HEK293 (cell line): ENCODE measurements at regions not wholly inside any gene's neighbourhood (a gene's known extent, or its start where the extent isn't known, plus 50 kb on each side); places are given as distances from the start of the nearest gene placed in this dataset.
"Not testable (repeated sequence)": the region's sequence is repeated elsewhere in the genome, so short reads cannot be mapped to it uniquely, and the experiment has no call there.

ENCODE experiments used
- CTCF ChIA-PET: fragments of 350-600 bp; formaldehyde crosslinking; extraction: SDS; loops from one replicate; lab custom pipeline; 2021; ENCODE audit warnings: antibody characterized with exemption; lab: Yijun Ruan, JAX
- POLR2A ChIA-PET: fragments of 300-600 bp; formaldehyde crosslinking; extraction: SDS; loops from one replicate; lab custom pipeline; 2020; ENCODE audit warnings: antibody characterized with exemption, inconsistent platforms; lab: Yijun Ruan, JAX
- H3K27ac ChIP-seq: fragments of 200-500 bp; sonication (Bioruptor generic); 2 replicates; pipeline ENCODE4 v1.5.1; 2014; ENCODE audit warnings: low read depth, low read length, control low read depth, inconsistent platforms; ENCODE audit errors: extremely low read depth
- H3K36me3 ChIP-seq, 2 experiments: fragments of 200-500 bp in 1 of 2; sonication (Bioruptor generic) in 1 of 2; 1 replicate in 1 of 2; 2 replicates in 1 of 2; pipeline ENCODE4 v1.5.1; 2014 to 2017; ENCODE audit warnings: inconsistent platforms in 2 of 2, low read length in 2 of 2; ENCODE audit not compliant: control insufficient read depth in 2 of 2, insufficient read depth in 1 of 2
- H3K4me1 ChIP-seq: fragments of 200-500 bp; sonication (Bioruptor generic); 2 replicates; pipeline ENCODE4 v1.5.1; 2014; ENCODE audit warnings: mild to moderate bottlenecking, low read length, inconsistent platforms; ENCODE audit not compliant: control insufficient read depth, insufficient read depth
- H3K4me3 ChIP-seq: 2 replicates; pipeline ENCODE4 v1.5.1; 2011; ENCODE audit warnings: low read depth, mild to moderate bottlenecking, control low read depth, low read length, moderate library complexity
- H3K9me3 ChIP-seq: fragments of 200-500 bp; sonication (Bioruptor generic); 2 replicates; pipeline ENCODE4 v1.5.1; 2014; ENCODE audit warnings: low read depth, low read length, inconsistent platforms; ENCODE audit not compliant: control insufficient read depth, insufficient read depth
- GFI1B ChIP-seq: fragments of 450-650 bp; formaldehyde crosslinking; IDR thresholded peaks from 2 replicates; pipeline ENCODE4 v1.5.1; 2016; ENCODE audit warnings: missing biosample characterization, missing genetic modification characterization
- KLF1 ChIP-seq: fragments of 450-650 bp; formaldehyde crosslinking; IDR thresholded peaks from 2 replicates; pipeline ENCODE4 v1.5.1; 2016; ENCODE audit warnings: missing biosample characterization, missing genetic modification characterization
- RBAK ChIP-seq: fragments of 450-650 bp; formaldehyde crosslinking; IDR thresholded peaks from 2 replicates; pipeline ENCODE4 v1.5.1; 2016; ENCODE audit warnings: missing biosample characterization, missing genetic modification characterization
- REPIN1 ChIP-seq: fragments of 450-650 bp; formaldehyde crosslinking; IDR thresholded peaks from 2 replicates; pipeline ENCODE4 v1.5.1; 2017; ENCODE audit warnings: missing biosample characterization, missing genetic modification characterization, low read depth
- REST ChIP-seq: fragments of 450-650 bp; formaldehyde crosslinking; IDR thresholded peaks from 2 replicates; pipeline ENCODE4 v1.5.1; 2016; ENCODE audit warnings: missing biosample characterization, missing genetic modification characterization
- ZBTB20 ChIP-seq: fragments of 450-650 bp; formaldehyde crosslinking; IDR thresholded peaks from 2 replicates; pipeline ENCODE4 v1.5.1; 2016; ENCODE audit warnings: missing biosample characterization, missing genetic modification characterization
- ZBTB6 ChIP-seq: fragments of 450-650 bp; formaldehyde crosslinking; IDR thresholded peaks from 2 replicates; pipeline ENCODE4 v1.5.1; 2017; ENCODE audit warnings: missing biosample characterization, missing genetic modification characterization
- ZNF112 ChIP-seq: fragments of 450-650 bp; formaldehyde crosslinking; IDR thresholded peaks from 2 replicates; pipeline ENCODE4 v1.5.0; 2017; ENCODE audit warnings: missing biosample characterization, missing genetic modification characterization
- ZNF211 ChIP-seq: fragments of 450-650 bp; formaldehyde crosslinking; IDR thresholded peaks from 2 replicates; pipeline ENCODE4 v1.5.1; 2016; ENCODE audit warnings: low read depth, missing biosample characterization, missing genetic modification characterization
- ZNF248 ChIP-seq: fragments of 450-650 bp; formaldehyde crosslinking; IDR thresholded peaks from 2 replicates; pipeline ENCODE4 v1.5.1; 2017; ENCODE audit warnings: missing biosample characterization, missing genetic modification characterization
- ZNF292 ChIP-seq: fragments of 450-650 bp; formaldehyde crosslinking; IDR thresholded peaks from 2 replicates; pipeline ENCODE4 v1.5.1; 2016; ENCODE audit warnings: low read depth, missing biosample characterization, missing genetic modification characterization, borderline replicate concordance
- ZNF302 ChIP-seq: fragments of 450-650 bp; formaldehyde crosslinking; IDR thresholded peaks from 2 replicates; pipeline ENCODE4 v1.5.1; 2016; ENCODE audit warnings: missing biosample characterization, missing genetic modification characterization, low read depth
- ZNF548 ChIP-seq: fragments of 450-650 bp; formaldehyde crosslinking; IDR thresholded peaks from 2 replicates; pipeline ENCODE4 v1.5.1; 2016; ENCODE audit warnings: missing biosample characterization, missing genetic modification characterization
- ZNF785 ChIP-seq: fragments of 450-650 bp; formaldehyde crosslinking; IDR thresholded peaks from 2 replicates; pipeline ENCODE4 v1.5.1; 2016; ENCODE audit warnings: missing biosample characterization, missing genetic modification characterization
- ZNF843 ChIP-seq: fragments of 450-650 bp; formaldehyde crosslinking; IDR thresholded peaks from 2 replicates; pipeline ENCODE4 v1.5.1; 2016; ENCODE audit warnings: missing biosample characterization, missing genetic modification characterization
- ZSCAN18 ChIP-seq: fragments of 450-650 bp; formaldehyde crosslinking; IDR thresholded peaks from 2 replicates; pipeline ENCODE4 v1.5.1; 2016; ENCODE audit warnings: missing biosample characterization, missing genetic modification characterization

- ChIA-PET CTCF (no interaction called here), POLR2A (no interaction called here)
- no peaks in the 10 kb centered on the region for H3K4me1 ChIP-seq
- H3K9me3 ChIP-seq: no peaks in the 10 kb centered on the region
- no peak for TF ChIP-seq ZNF785 (tag by site-specific recombination)
- no peak for TF ChIP-seq ZNF302 (tag by site-specific recombination)
- no peaks in the 10 kb centered on the region for H3K36me3 ChIP-seq
- no peak overlapping the region for H3K27ac ChIP-seq
- H3K4me3 ChIP-seq: no peak overlapping the region
Measured at GRCh38 chr3:110323349-110323748, 748.3 kb upstream of the NECTIN3 start.

- H3K9me3 ChIP-seq: no peaks in the 10 kb centered on the region
- no peak overlapping the region for H3K4me3 ChIP-seq
- H3K4me1 ChIP-seq: no peaks in the 10 kb centered on the region
- TF ChIP-seq ZBTB6 (tag by site-specific recombination) (no peak), KLF1 (no peak), ZNF292 (tag by site-specific recombination) (no peak), ZNF211 (tag by site-specific recombination) (no peak), ZNF548 (tag by site-specific recombination) (no peak), RBAK (tag by site-specific recombination) (no peak), ZNF843 (tag by site-specific recombination) (no peak), ZNF112 (tag by site-specific recombination) (no peak), REST (tag by site-specific recombination) (no peak), ZBTB20 (no peak)
- POLR2A ChIA-PET: no interaction called here
- H3K36me3 ChIP-seq: no peaks in the 10 kb centered on the region
- no peak overlapping the region for H3K27ac ChIP-seq
- CTCF ChIA-PET: no interaction called here
Measured at GRCh38 chr3:110324171-110324705, 747.4 kb upstream of the NECTIN3 start.

- Histone ChIP-seq H3K4me1 (no peaks in the 10 kb centered on the region), H3K9me3 (no peaks in the 10 kb centered on the region), H3K4me3 (no peak overlapping the region), H3K27ac (no peak overlapping the region), H3K36me3 (no peaks in the 10 kb centered on the region)
- TF ChIP-seq ZNF248 (tag by site-specific recombination) (no peak), GFI1B (no peak), REPIN1 (no peak), ZSCAN18 (tag by site-specific recombination) (no peak)
- POLR2A ChIA-PET: no interaction called here
- CTCF ChIA-PET: no interaction called here
Measured at GRCh38 chr3:110327870-110328269, 743.7 kb upstream of the NECTIN3 start.

GRCh38 chr3:110331562-110331961, 740.1 kb upstream of the NECTIN3 start:
- CTCF ChIA-PET, POLR2A ChIA-PET, H3K4me1 ChIP-seq, H3K4me3 ChIP-seq, H3K27ac ChIP-seq, H3K9me3 ChIP-seq, H3K36me3 ChIP-seq: not testable (repeated sequence)
